Stimulated activated CD4-positive, alpha-beta T cell treated with anti-CD3 and anti-CD28 coated beads, Interleukin-2, amount 100 ng/mL, for 48 hours (primary cell): ENCODE measurements at regions not wholly inside any gene's neighbourhood (a gene's known extent, or its start where the extent isn't known, plus 50 kb on each side); places are given as distances from the start of the nearest gene placed in this dataset.

Source experiments
- DNase-seq, 2 donors: peaks; one replicate each; pipeline ENCODE4 v3.0.0-alpha.2; 2020

GRCh38 chr1:34618381-34618780, 136.5 kb upstream of the GJB5 start:
- DNase-seq, result no peak

- DNase-seq, result no peak
Measured at GRCh38 chr1:34619256-34619655, 135.6 kb upstream of the GJB5 start.

DNA sequence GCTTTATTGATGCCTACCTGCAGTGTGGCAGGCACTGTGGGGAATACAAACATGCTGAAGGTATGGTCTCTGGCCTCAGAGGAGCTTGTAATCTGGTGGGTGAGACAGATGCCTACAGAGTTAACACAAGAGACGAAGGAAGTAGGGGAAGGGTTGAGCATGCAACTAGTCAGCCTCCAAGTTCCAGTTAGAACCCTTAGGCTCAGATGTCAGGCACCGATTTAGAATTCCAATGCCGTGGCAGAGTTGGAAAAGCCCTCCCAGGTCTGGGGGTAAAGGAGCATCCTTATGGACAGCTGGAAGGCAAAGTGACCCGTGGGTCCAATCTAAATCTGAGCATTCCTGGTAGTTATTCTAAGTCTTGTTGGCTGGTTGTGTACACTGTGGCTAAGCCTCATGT, 132.9 kb upstream of the GJB5 start:
- DNase-seq, result no peak

GRCh38 chr1:34625521-34626015, 129.3 kb upstream of the GJB5 start:
- DNase-seq, result no peak

- DNase-seq, result no peak
Measured at GRCh38 chr1:34627465-34628240, 127.2 kb upstream of the GJB5 start.

- DNase-seq, result no peak
Measured at GRCh38 chr1:34631126-34631525, 123.7 kb upstream of the GJB5 start.

DNA sequence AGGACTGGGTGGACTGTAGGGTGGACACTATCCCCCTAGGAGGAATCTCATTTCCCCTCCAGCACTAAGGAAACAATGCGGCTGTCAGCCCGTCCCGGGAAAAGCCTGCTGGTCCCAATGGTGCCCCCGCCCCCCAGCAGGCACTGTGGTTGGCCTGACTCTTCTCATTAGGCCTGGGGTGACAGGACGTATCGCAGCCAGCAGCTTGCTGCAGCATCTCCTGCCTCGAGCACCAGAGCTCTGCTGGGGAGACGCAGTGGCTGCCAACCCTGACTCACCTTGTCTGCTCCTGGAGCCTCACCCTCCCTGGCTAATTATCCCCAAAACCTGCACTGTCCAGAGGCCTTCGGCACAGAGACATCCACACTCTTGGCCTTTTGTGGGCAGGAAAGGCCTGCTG, 115.1 kb upstream of the GJB5 start:
- no peak for DNase-seq

DNA sequence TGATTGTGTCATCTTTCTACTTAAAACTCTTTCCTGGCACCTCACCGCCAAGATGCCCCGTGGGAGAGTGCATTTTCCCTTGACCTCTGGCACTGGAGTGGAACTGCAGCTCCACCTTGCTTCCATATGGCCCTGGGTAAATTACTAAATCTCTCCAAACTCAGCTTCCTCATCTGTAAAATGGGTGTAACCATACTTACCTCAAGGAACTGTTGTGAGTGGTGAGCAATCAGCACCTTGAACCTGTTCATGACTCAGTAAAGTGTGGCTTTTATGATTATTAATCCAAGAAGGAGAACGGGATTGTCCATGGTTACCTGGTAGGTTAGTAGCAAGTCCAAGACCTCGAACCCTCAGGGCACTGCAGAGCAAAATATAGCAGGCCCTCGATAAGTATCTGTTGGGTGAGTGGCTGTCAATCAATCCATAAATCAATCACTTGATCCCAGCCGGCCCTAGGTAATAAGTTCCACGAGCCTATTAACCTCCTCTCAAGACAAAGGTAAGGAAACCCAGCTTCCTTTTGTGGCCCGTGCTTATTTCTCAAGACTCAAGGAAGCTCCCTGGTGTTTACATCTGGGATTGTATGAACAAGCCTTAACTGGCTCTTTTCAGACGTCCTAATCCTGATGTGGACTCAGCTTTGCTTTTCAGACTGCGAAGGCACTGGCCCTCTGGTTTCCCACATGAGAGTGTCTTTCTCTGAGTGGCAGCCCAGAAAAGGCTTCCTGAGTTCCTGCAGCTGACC, 114.0 kb upstream of the GJB5 start:
- no peak for DNase-seq

GRCh38 chr1:34642679-34643078, 112.2 kb upstream of the GJB5 start:
- no peak for DNase-seq

GRCh38 chr1:34645109-34645688, 109.6 kb upstream of the GJB5 start:
- no peak for DNase-seq

GRCh38 chr1:34645919-34646318, 108.9 kb upstream of the GJB5 start:
- no peak for DNase-seq

- DNase-seq, result no peak
Measured at GRCh38 chr1:34648501-34648900, 106.3 kb upstream of the GJB5 start.

DNA sequence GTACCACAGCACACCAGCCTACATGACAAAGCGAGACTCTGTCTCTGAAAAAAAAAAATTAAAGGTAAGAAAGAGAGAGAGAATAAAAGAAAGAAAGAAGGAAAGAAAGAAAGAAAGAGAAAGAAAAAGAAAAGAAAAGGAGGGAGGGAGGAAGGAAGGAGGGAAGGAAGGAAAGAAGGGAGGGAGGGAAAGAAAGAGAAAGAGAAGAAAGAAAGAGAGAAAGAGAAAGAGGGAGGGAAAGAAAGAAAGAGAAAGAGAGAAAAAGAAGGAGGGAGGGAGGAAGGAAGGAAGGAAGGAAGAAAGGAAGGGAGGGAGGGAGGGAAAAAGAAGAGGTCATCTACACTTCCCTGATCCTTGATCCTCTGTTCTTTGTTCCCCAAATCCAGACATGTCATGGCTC, 104.8 kb upstream of the GJB5 start:
- DNase-seq, result no peak

- DNase-seq, result no peak
Measured at GRCh38 chr1:34650800-34651199, 104.0 kb upstream of the GJB5 start.

DNA sequence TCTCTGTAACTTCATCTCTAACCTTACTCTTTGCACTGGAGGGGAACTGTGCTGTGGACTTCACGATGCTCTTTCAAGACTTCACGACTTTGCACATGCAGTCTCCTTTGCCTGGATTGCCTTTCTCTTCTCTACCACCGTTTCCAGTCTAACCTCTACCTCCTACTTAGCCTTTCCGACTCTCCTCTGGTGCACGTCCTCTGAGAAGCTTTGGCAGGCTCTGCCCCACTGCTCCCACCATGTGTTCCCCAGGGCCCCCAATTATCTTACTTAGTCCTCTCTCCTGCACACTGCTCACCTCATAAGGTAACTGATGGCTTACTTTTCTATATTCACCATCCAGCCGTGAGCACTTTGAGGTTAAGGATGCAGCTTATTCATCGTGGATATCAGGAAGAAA, 101.7 kb upstream of the GJB5 start:
- no peak for DNase-seq

GRCh38 chr1:34655206-34655874, 99.5 kb upstream of the GJB5 start:
- no peak for DNase-seq

- DNase-seq, result no peak
Measured at GRCh38 chr1:34655875-34656240, 99.0 kb upstream of the GJB5 start.

GRCh38 chr1:34656299-34656698, 98.5 kb upstream of the GJB5 start:
- no peak for DNase-seq

GRCh38 chr1:34656731-34657130, 98.1 kb upstream of the GJB5 start:
- DNase-seq, result no peak

- DNase-seq, result no peak
Measured at GRCh38 chr1:34657266-34657665, 97.6 kb upstream of the GJB5 start.

DNA sequence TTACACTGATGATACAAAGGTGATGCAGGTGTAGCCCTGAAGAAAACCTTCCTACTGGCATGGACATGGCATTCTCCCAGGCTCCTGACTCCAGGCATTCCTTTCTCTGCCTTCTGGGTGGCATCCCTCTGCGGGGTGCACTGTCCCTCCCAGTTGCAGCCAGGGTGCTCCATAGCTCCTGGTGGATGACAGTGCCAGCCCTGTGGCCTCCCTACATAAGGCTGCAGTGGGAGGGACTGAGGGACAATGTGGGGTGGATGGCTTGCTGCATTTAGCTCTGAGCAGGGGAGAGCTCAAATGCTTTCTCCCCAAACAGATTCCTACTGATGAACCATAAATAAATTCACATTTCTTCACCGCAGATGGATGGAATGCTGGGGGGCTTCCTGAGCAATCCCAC, 97.0 kb upstream of the GJB5 start:
- no peak for DNase-seq

DNA sequence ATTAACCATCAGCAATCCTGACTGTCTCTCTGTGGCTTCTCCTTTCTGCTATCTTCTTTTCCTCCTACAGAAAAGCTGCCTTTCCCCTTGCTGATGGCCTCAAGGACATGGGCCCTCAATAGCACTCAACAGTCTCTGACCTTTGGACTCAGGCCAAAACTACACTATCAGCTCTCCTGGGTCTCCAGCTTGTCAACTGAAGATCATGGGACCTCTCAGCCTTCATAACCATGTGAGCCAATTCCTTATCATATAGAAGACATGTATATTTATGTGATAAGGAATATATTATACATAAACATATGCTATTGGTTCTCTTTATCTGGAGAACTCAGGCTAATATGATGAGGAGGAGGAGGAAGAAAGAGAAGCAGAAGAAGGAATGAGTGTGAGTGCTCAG, 91.8 kb upstream of the GJB5 start:
- DNase-seq, result no peak

DNA sequence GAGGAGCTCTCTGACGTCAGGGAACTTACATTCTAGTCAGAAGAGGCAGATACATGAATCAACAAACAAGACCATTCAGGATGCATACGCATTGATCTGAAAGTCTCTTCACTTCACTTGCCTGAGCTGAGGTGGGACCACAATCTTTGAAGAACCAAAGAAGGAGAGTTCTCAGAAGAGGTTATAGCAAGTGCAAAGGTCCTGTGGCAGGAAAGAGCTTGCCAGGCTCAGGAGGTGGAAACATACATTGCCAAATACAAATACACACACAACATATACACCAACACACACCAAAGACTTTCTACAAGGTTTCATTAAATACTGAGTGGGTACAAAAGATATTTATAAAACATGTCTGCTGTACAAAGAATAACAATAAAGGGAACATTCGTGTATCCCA, 86.8 kb upstream of the GJB5 start:
- DNase-seq, result no peak

- DNase-seq, result no peak
Measured at GRCh38 chr1:34670982-34671381, 83.9 kb upstream of the GJB5 start.
